HepG2 (cell line): ENCODE measurements at regions not wholly inside any gene's neighbourhood (a gene's known extent, or its start where the extent isn't known, plus 50 kb on each side); places are given as distances from the start of the nearest gene placed in this dataset.

Source experiments
- ZNF768 ChIP-seq: sonication (generic); formaldehyde crosslinking; IDR thresholded peaks from 2 replicates; pipeline ENCODE4 v1.4.0; 2020; ENCODE audit warnings: missing genetic modification reagents
- TF ChIP-seq, protein P1 (sequence below): sonication (generic); formaldehyde crosslinking; IDR thresholded peaks from 2 replicates; pipeline ENCODE4 v1.4.0; 2020; ENCODE audit warnings: missing genetic modification reagents

DNA sequence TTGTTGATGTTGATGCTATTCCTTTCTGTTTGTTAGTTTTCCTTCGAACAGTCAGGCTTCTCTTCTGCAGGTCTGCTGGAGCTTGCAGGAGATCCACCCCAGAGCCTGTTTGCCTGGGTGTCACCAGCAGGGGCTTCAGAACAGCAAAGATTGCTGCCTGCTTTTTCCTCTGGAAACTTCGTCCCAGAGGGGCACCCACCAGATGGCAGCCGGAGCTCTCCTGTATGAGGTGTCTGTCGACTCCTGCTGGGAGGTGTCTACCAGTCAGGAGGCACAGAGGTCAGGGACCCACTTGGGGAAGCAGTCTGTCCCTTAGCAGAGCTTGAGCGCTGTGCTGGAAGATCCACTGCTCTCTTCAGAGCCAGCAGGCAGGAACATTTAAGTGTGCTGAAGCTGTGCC lies 303.2 kb downstream of the ZIC1 start:
- TF ChIP-seq ZNF768 (CRISPR knock-in tag): no peak
- TF ChIP-seq, protein P1, sequence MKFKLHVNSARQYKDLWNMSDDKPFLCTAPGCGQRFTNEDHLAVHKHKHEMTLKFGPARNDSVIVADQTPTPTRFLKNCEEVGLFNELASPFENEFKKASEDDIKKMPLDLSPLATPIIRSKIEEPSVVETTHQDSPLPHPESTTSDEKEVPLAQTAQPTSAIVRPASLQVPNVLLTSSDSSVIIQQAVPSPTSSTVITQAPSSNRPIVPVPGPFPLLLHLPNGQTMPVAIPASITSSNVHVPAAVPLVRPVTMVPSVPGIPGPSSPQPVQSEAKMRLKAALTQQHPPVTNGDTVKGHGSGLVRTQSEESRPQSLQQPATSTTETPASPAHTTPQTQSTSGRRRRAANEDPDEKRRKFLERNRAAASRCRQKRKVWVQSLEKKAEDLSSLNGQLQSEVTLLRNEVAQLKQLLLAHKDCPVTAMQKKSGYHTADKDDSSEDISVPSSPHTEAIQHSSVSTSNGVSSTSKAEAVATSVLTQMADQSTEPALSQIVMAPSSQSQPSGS: no peak
